ENCODE measurements at regions not wholly inside any gene's neighbourhood (a gene's known extent, or its start where the extent isn't known, plus 50 kb on each side); places are given as distances from the start of the nearest gene placed in this dataset.

DNA sequence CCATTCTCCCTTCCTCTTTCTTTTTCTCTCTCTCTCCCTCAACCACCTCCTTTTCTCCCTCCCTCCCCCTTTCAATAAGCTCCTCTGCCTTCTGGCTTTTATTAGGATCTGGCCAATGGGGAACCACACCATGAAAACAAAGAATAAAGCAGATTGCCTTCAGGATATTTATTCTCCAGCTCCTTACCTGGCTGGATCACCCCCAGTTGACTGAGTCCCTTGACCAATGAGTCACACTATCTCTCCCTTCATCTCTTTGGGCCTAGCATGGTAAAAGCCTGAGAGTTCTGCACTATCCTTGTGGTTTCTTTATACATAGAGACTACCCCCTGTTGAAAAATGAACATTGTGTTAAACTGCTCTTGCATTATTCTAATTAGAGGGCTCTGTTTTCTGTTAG is 476.8 kb downstream of the EPHA7 start:
- no peak for DNase-seq

- no peak for DNase-seq
These were observed 484.7 kb downstream of the EPHA7 start for GRCh38 chr6:92934625-92935024.

- no peak for DNase-seq
These were observed 489.2 kb downstream of the EPHA7 start for GRCh38 chr6:92930171-92930570.

DNA sequence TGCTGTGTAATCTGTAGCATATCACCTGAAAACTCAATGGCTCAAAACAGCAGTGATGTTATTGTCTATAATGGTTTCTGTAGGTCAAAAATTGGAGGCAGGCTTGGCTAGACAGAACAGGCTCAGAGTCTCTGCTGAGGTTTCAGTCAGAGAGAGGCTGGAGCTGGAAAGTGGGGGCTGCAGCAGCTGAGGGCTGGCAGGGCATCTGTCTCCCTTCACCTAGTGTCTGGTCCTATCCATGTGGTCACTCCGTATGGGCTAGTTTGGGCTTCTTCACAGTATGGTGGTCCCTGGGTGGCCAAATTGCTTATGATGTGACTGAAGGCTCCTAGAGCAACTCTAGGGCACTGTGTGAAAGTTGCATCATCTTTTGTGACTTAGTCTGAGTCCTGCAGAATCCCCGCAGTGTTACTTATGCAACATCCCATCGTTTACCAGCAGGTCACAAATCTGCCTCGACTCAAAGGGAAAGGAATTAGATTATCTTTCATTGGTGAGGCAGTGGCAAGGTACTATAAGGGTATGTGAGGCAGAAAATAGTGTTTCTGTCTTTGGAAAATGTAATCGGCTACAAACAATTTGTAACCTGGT is 497.0 kb downstream of the EPHA7 start:
- DNase-seq: no peak

GRCh38 chr6:92915466-92915865 is 503.9 kb downstream of the EPHA7 start:
- no peak for DNase-seq

- DNase-seq: no peak
These were observed 508.1 kb downstream of the EPHA7 start for GRCh38 chr6:92911301-92911700.

DNA sequence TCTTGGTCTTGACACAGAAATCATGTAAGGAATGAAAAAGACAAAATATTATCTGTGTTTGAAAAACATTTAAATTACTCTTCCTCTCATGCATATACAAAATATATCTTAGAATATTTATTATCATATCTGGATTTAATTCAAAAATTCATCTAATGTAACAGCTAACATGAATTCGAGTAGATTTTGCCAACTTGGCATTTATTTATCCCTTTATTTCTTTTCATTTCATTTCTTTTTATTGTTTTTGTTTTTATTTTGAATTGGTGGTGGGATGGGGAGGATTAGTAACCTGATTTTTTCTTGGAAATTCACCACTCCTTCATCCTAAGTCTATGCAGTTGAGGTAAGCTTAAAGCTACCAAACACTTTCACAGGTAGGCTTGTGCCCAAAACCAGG is 508.7 kb downstream of the EPHA7 start:
- DNase-seq: no peak

DNA sequence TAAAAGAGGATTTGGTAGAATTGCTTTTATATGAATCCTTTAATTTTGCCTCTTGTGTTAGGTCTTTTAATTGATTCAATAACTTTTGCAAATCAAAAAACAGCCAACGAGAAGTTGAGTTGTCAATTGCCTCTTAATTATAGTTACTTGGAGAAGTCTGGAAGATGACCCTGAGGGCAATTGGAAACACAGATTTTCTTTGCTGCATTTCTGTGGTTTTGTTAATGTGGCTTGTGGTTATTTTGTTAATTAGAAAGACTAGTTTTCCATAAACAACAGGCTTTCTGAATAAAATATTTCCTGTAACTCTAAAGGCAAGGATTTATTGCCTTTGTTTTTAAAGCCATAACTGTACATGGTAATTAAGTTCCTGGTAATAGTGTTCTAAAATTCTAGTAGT is 513.0 kb downstream of the EPHA7 start:
- no peak for DNase-seq

GRCh38 chr6:92893741-92894140 is 525.6 kb downstream of the EPHA7 start:
- DNase-seq: no peak

DNA sequence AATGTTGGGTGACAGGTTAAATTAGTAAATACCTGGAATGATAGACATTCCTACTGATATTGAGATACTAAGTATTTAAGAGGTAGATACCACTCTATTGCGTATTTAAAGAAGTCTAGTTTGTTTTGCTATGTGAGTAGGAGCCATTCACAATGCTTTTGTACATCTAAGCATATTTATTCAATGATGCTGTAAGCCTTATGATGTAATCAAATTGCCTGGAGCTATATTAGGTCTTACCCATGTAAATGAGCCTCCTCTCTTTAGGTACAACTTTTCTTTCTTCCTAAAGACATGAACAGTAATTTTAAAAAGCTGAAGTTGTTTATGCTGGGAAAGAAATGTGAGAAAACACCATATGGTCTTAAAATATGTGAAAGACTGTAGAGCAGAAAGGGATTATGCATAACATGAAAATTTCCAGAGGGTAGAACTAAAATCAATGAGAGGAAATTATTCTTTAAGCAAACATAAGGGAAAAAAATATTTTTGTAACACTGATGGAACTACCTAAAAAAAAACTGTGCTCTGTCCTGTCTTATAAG is 526.7 kb downstream of the EPHA7 start:
- DNase-seq: no peak

- DNase-seq: no peak
These were observed 531.0 kb downstream of the EPHA7 start for GRCh38 chr6:92888316-92888715.

DNA sequence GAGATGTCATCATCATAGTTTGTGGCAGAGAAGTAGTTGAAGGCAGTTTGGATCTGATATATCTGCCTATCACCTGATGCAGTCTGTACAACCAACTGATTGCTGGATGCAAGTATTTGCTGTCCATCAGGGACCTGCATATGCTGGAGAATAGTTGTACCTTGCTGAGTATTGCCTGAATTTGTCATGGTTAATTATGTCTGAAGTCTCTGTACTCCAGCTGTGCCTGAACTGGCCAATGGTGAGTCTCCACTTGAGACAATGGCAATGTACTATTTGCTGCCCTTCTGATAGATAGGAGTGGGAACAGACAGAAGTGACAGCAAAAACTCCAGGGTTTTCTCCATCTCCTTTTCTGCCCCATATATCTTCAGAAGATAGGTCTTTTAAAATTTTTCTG is 531.5 kb downstream of the EPHA7 start:
- DNase-seq: no peak

GRCh38 chr6:92879526-92879925 is 539.8 kb downstream of the EPHA7 start:
- DNase-seq: no peak

- no peak for DNase-seq
These were observed 554.3 kb downstream of the EPHA7 start for GRCh38 chr6:92864966-92865555.

- no peak for DNase-seq
These were observed 569.7 kb downstream of the EPHA7 start for GRCh38 chr6:92849636-92850035.

- DNase-seq: no peak
These were observed 570.5 kb downstream of the EPHA7 start for GRCh38 chr6:92848901-92849300.

DNA sequence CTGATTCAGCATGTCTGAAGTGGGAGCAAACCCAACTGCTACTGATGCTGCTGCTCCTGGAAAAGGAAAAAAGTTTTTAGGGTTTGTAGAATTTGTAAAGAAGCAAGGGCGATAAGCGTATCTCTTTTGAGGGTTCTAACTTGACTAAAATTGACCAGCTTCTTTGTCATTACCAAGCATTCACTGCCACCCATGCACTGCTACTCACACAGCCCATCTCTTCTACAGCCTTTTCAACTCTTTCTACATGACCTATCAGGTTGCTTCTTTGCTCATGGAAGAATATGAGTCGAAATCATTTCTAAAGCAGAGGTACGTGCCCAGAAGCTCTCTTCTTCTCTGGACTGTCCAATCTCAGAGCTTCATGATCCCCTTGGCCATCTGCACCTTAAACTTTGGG is 570.9 kb downstream of the EPHA7 start:
- no peak for DNase-seq

DNA sequence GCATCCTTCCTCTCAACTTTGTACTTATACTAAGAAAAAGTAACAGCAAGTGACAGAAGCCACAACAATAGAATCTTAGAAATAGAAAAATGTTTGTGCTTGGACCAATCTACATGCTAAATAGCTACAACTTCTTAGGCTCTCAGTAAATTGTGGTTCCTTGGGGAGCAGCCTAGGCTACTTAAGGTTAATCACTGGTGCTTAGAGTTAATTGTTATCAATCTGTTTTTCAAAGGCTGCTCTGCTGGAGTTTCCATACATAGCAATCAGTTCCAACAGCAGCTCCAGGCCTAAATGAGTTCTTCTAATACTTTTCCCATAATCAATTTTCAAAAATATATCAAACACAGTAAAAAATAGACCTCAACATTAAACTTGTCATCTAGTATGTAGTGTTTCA is 571.4 kb downstream of the EPHA7 start:
- DNase-seq: no peak

DNA sequence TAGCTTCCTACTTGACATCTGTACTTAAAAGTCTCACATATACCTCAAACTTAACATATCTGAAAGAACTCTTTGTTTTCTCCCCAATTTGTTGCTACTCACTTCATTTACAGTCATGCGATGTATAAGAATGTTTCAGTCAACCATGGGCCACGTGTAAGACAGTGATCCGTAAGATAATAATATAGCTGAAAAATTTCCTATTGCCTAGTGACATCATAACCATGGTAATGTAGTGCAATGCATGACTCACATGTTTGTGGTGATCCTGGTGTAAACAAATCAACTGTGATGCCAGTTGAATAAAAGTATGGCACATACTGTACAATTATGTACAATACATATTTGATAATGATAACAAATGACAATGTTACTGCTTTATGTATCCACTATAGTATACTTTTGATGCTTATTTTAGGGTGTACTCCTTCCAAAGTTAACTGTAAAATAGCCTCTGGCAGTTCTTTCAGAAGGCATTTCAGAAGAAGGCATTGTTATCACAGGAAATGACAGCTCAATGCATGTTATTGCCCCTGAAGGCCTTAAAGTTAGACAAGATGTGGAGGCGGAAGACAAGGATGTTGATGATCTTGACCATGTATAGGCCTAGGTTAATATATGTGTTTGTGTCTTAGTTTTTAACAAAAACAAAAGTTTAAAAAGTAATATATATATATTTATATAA is 579.0 kb downstream of the EPHA7 start:
- no peak for DNase-seq

- no peak for DNase-seq
These were observed 590.6 kb downstream of the EPHA7 start for GRCh38 chr6:92828788-92829187.

DNA sequence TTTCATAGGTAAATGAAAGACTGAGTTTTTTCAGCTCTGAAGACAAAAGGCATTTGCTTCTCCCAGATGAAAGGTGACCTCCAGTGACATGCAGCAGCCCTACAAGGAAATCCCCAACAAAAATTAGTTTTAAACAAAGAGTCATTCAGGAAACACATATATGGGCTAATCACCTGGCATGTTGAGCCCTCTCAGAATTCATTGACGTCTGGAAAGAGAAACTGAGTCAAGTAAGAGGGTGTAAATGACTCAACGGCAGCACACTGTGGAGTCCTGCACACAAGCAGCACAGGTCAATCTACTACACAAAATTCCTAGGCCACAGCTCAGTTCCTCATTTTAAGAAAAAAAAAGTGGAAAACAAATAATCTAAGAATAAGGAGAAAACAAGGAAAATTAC is 592.3 kb downstream of the EPHA7 start:
- no peak for DNase-seq

GRCh38 chr6:92826633-92827032 is 592.7 kb downstream of the EPHA7 start:
- DNase-seq: no peak

- no peak for DNase-seq
These were observed 597.1 kb downstream of the EPHA7 start for GRCh38 chr6:92822222-92822621.

DNA sequence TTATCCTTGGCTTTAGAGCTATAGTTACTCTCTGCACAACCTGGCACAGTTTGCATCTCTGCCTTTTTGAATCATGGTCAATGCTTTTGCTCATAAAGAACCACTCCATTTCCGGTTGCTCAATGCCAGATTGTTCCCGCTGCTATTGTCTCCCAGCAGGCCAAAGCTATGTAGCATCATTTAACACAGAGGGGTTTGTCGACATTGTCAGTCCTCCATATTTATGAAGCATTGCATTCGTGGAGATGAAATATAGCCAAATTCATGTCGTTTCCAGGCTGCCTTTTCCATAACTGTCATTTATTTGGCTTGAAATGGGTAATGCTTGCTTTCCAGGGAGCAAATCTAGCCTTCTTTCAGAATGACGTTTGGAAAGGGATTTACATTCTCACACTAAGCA is 598.8 kb downstream of the EPHA7 start:
- no peak for DNase-seq

Data from fibroblast of skin of right biceps (primary cell).